GM23338 (cell line): ENCODE measurements at regions not wholly inside any gene's neighbourhood (a gene's known extent, or its start where the extent isn't known, plus 50 kb on each side); places are given as distances from the start of the nearest gene placed in this dataset.

ENCODE experiments used
- ATAC-seq: fragments of 200-7000 bp; cut with Tn5 transposase; 3 replicates; pipeline ENCODE4 v1.9.1; 2020
- DNase-seq: peaks from one replicate; pipeline ENCODE4 v3.0.0-alpha.2; 2015; ENCODE audit warnings: low spot score
- H2AFZ ChIP-seq: fragments of 200-600 bp; sonication (generic); 2 replicates; pipeline ENCODE4 v1.8.0; 2016; ENCODE audit warnings: antibody characterized with exemption, mild to moderate bottlenecking, moderate library complexity
- H3F3A ChIP-seq: fragments of 200-600 bp; sonication (generic); replicated peaks from 2 replicates; pipeline ENCODE4 v1.8.0; 2017; ENCODE audit warnings: antibody characterized with exemption, mixed run types, low read depth
- H3K27ac ChIP-seq: fragments of 200-600 bp; sonication (generic); 2 replicates; pipeline ENCODE4 v1.6.1; 2016; ENCODE audit warnings: low read depth
- H3K27me3 ChIP-seq: fragments of 200-600 bp; sonication (generic); 2 replicates; pipeline ENCODE4 v1.8.0; 2016; ENCODE audit warnings: mild to moderate bottlenecking, mixed run types, moderate library complexity; ENCODE audit not compliant: insufficient read depth
- H3K36me3 ChIP-seq: fragments of 200-600 bp; sonication (generic); 2 replicates; pipeline ENCODE4 v1.8.0; 2016; ENCODE audit warnings: mild to moderate bottlenecking; ENCODE audit not compliant: insufficient read depth
- H3K4me1 ChIP-seq: fragments of 200-600 bp; sonication (generic); 2 replicates; pipeline ENCODE4 v1.8.0; 2016; ENCODE audit warnings: mild to moderate bottlenecking, moderate library complexity; ENCODE audit not compliant: insufficient read depth
- H3K4me2 ChIP-seq: fragments of 200-600 bp; sonication (generic); 2 replicates; pipeline ENCODE4 v1.7.1; 2017; ENCODE audit warnings: mixed run types
- H3K4me3 ChIP-seq: fragments of 200-600 bp; sonication (generic); 2 replicates; pipeline ENCODE4 v1.6.1; 2016; ENCODE audit warnings: mixed run types
- H3K79me2 ChIP-seq: fragments of 200-600 bp; sonication (generic); replicated peaks from 2 replicates; pipeline ENCODE4 v1.8.0; 2017; ENCODE audit warnings: mild to moderate bottlenecking; ENCODE audit not compliant: insufficient read depth
- H3K9me2 ChIP-seq: fragments of 200-600 bp; sonication (generic); 2 replicates; pipeline ENCODE4 v1.8.0; 2017; ENCODE audit not compliant: insufficient read depth
- H4K20me1 ChIP-seq: fragments of 200-600 bp; sonication (generic); replicated peaks from 2 replicates; pipeline ENCODE4 v1.8.0; 2017; ENCODE audit warnings: mild to moderate bottlenecking; ENCODE audit not compliant: insufficient read depth
- H3K27ac Mint-ChIP-seq: 2 replicates; pipeline ENCODE4 v1.8.0; 2020; ENCODE audit warnings: inconsistent platforms, mild to moderate bottlenecking, moderate library complexity, mixed read lengths
- H3K27me3 Mint-ChIP-seq: 3 replicates; pipeline ENCODE4 v1.8.0; 2022; ENCODE audit warnings: low read depth, mild to moderate bottlenecking, moderate library complexity, mixed read lengths, inconsistent platforms; ENCODE audit not compliant: insufficient read depth, poor library complexity
- H3K36me3 Mint-ChIP-seq: 3 replicates; pipeline ENCODE4 v1.8.0; 2021; ENCODE audit warnings: low read depth, mild to moderate bottlenecking, inconsistent platforms, moderate library complexity, mixed read lengths
- H3K4me1 Mint-ChIP-seq: 3 replicates; pipeline ENCODE4 v1.8.0; 2020; ENCODE audit warnings: mild to moderate bottlenecking, inconsistent platforms, mixed read lengths
- H3K4me3 Mint-ChIP-seq: 3 replicates; pipeline ENCODE4 v1.8.0; 2021; ENCODE audit warnings: moderate library complexity, mild to moderate bottlenecking, inconsistent platforms, mixed read lengths
- H3K9me3 Mint-ChIP-seq: 3 replicates; pipeline ENCODE4 v1.8.0; 2020; ENCODE audit warnings: moderate library complexity, mild to moderate bottlenecking, inconsistent platforms, mixed read lengths
- CREB1 ChIP-seq: fragments of 250-450 bp; sonication (Bioruptor Pico); IDR thresholded peaks from 2 replicates; pipeline ENCODE4 v1.5.0; 2020; ENCODE audit warnings: low read depth, mild to moderate bottlenecking, moderate library complexity
- ETS1 ChIP-seq: IDR thresholded peaks from 2 replicates; pipeline ENCODE4 v1.6.1; 2016; ENCODE audit warnings: antibody characterized with exemption
- JUNB ChIP-seq: IDR thresholded peaks from one replicate; pipeline ENCODE4 v1.6.1; 2016; ENCODE audit warnings: antibody characterized with exemption; ENCODE audit not compliant: unreplicated experiment
- NANOG ChIP-seq: IDR thresholded peaks from 2 replicates; pipeline ENCODE4 v1.6.1; 2016; ENCODE audit warnings: antibody characterized with exemption, borderline replicate concordance
- POLR2AphosphoS5 ChIP-seq: IDR thresholded peaks from 2 replicates; pipeline ENCODE4 v1.6.1; 2016; ENCODE audit warnings: antibody characterized with exemption, low read depth
- REST ChIP-seq: IDR thresholded peaks from one replicate; pipeline ENCODE4 v1.6.1; 2018; ENCODE audit warnings: antibody characterized with exemption; ENCODE audit not compliant: unreplicated experiment
- ZNF114 ChIP-seq: fragments of 250-450 bp; sonication (Bioruptor Pico); IDR thresholded peaks from 2 replicates; pipeline ENCODE4 v1.5.0; 2020; ENCODE audit warnings: mild to moderate bottlenecking, moderate library complexity
- ZNF331 ChIP-seq: fragments of 250-450 bp; sonication (Bioruptor Pico); IDR thresholded peaks from 2 replicates; pipeline ENCODE4 v1.5.0; 2020; ENCODE audit warnings: low read depth, mild to moderate bottlenecking, moderate library complexity

- Mint-ChIP-seq H3K9me3 (no peaks in the 10 kb centered on the region), H3K4me3 (no peak overlapping the region), H3K36me3 (no peaks in the 10 kb centered on the region), H3K27me3 (no peaks in the 10 kb centered on the region), H3K4me1 (peaks cover 8% of the 10 kb centered on the region; the same call in 2 of the 3 replicates), H3K27ac (no peak overlapping the region)
- no peaks in the 10 kb centered on the region for H3K27me3 ChIP-seq
- H3K4me3 ChIP-seq = no peak overlapping the region
- no peaks in the 10 kb centered on the region for H3K4me1 ChIP-seq
- no peak overlapping the region for H2AFZ ChIP-seq
- no peak for ATAC-seq
- H3K9me2 ChIP-seq = no peaks in the 10 kb centered on the region
- H3F3A ChIP-seq = no peaks in the 10 kb centered on the region
- H4K20me1 ChIP-seq = no peaks in the 10 kb centered on the region
- TF ChIP-seq REST = no peak
- no peak for TF ChIP-seq CREB1
- H3K27ac ChIP-seq = no peak overlapping the region
- DNase-seq = no peak
- no peak overlapping the region for H3K4me2 ChIP-seq
- H3K79me2 ChIP-seq = no peaks in the 10 kb centered on the region
- H3K36me3 ChIP-seq = no peaks in the 10 kb centered on the region
Measured at GRCh38 chr1:193419295-193419694, 232.9 kb upstream of the B3GALT2 start.

- H3K4me3 ChIP-seq = no peak overlapping the region
- no peaks in the 10 kb centered on the region for H3K36me3 Mint-ChIP-seq
Measured at GRCh38 chr1:193418745-193419058, 232.3 kb upstream of the B3GALT2 start.

GRCh38 chr1:193417945-193418744, 231.7 kb upstream of the B3GALT2 start:
- Histone ChIP-seq H3K27ac (no peak overlapping the region), H3K9me2 (no peaks in the 10 kb centered on the region), H3K27me3 (no peaks in the 10 kb centered on the region), H3K4me1 (no peaks in the 10 kb centered on the region), H3F3A (no peaks in the 10 kb centered on the region), H3K79me2 (no peaks in the 10 kb centered on the region), H2AFZ (no peak overlapping the region), H3K4me2 (no peak overlapping the region), H3K36me3 (no peaks in the 10 kb centered on the region), H3K4me3 (no peak overlapping the region), H4K20me1 (no peaks in the 10 kb centered on the region)
- Mint-ChIP-seq H3K36me3 (no peaks in the 10 kb centered on the region), H3K9me3 (no peaks in the 10 kb centered on the region), H3K27ac (no peak overlapping the region), H3K27me3 (peaks cover 2% of the 10 kb centered on the region), H3K4me3 (no peak overlapping the region), H3K4me1 (peaks cover 8% of the 10 kb centered on the region; the same call in 2 of the 3 replicates)
- no peak for ATAC-seq
- TF ChIP-seq ZNF331 = no peak
- no peak for TF ChIP-seq NANOG
- no peak for TF ChIP-seq REST
- no peak for TF ChIP-seq ZNF114 (CRISPR knock-in tag)
- no peak for TF ChIP-seq ETS1
- TF ChIP-seq POLR2AphosphoS5 = no peak
- DNase-seq = no peak

More at GRCh38 chr1:193418745-193419058, 232.3 kb upstream of the B3GALT2 start:
- no peaks in the 10 kb centered on the region for H3K9me2 ChIP-seq
- ATAC-seq = no peak
- no peak overlapping the region for H3K4me3 Mint-ChIP-seq
- no peaks in the 10 kb centered on the region for H3K79me2 ChIP-seq
- TF ChIP-seq ZNF331 (no peak), NANOG (no peak), ZNF114 (CRISPR knock-in tag) (no peak), JUNB (no peak), CREB1 (no peak)
- H3K4me1 Mint-ChIP-seq = peaks cover 8% of the 10 kb centered on the region; the same call in 2 of the 3 replicates
- H3K4me2 ChIP-seq = no peak overlapping the region
- H3K9me3 Mint-ChIP-seq = no peaks in the 10 kb centered on the region
- no peaks in the 10 kb centered on the region for H4K20me1 ChIP-seq
- no peaks in the 10 kb centered on the region for H3K4me1 ChIP-seq
- no peak overlapping the region for H3K27ac ChIP-seq
- no peaks in the 10 kb centered on the region for H3F3A ChIP-seq
- H3K36me3 ChIP-seq = no peaks in the 10 kb centered on the region
- H2AFZ ChIP-seq = no peak overlapping the region
- no peak overlapping the region for H3K27ac Mint-ChIP-seq
- no peaks in the 10 kb centered on the region for H3K27me3 Mint-ChIP-seq
- DNase-seq = no peak
- H3K27me3 ChIP-seq = no peaks in the 10 kb centered on the region
